ENCODE measurements at regions not wholly inside any gene's neighbourhood (a gene's known extent, or its start where the extent isn't known, plus 50 kb on each side); places are given as distances from the start of the nearest gene placed in this dataset.
"Not testable (repeated sequence)": the region's sequence is repeated elsewhere in the genome, so short reads cannot be mapped to it uniquely, and the experiment has no call there.

- not testable (repeated sequence) for DNase-seq (ENCODE audit: low read depth in 2 of 2)
Observed at GRCh38 chr9:39566782-39567181, 211.3 kb downstream of the SPATA31A1 start.

- not testable (repeated sequence) for DNase-seq (ENCODE audit: low read depth in 2 of 2)
Observed at GRCh38 chr9:39567396-39567795, 211.9 kb downstream of the SPATA31A1 start.

DNA sequence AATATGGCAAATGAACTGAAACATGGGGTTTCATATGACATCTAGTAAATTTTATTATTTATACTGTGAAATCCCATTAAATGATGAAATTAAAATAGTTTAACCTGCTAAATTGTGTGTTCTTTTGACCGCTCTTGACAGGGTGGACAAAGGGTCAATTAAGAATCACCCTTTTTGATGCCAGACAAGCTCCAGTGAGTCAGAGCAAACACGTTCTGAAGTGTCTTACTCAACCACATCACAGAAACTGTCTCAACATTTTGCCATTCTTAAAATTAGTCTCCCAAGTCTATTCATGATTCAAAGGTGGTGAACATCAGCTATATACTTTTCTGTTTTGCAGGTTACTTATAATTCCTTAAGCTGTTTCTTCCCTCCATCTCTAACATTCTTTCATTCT, 213.4 kb downstream of the SPATA31A1 start:
- DNase-seq (ENCODE audit: low read depth in 2 of 2): not testable (repeated sequence)

DNA sequence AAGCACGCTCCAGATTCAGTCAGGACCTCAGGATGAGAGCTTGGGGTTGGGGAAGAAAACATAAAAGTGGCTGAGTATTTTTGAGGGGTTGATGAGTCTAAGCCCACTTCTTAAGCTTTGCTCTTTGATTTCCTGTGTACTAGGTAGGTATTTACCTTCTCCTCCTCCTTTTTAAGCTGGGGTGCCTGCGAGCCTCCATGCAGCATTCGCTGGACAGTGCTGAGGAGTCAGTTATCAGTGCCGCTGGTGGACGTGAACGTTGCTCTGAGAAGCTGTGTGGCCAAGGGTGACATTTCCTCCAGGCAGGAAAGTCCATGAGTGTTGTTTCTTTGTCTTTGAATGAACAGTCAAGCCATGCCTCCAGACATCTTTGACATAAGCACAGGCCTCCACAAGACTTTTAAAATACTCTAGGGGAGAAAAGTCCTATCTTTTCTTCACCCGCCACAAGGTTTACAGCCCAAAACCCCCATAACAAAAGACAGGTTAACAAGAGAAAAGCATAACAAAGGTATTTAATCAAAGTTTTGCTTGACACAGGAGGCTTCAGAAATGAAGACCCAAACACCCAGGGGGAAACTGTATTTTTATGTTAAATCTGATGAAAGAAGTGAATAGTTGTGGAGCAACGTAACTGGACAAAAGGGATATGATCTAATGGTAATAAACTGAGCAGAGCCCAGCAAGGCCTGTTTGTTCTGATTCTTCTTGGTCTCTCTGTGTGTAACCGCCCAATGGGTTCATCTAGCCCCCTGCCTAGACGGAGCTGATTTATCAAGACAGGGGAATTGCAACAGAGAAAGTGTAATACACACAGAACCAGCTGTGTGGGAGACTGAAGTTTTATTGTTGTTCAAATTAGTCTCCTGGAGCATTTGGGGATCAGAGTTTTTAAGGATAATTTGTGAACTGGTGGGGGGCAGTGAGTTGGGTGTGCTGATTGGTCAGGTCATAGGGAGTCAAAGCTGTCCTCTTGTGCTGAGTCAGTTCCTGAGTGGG, 217.9 kb downstream of the SPATA31A1 start:
- not testable (repeated sequence) for DNase-seq (ENCODE audit: low read depth in 2 of 2)

DNA sequence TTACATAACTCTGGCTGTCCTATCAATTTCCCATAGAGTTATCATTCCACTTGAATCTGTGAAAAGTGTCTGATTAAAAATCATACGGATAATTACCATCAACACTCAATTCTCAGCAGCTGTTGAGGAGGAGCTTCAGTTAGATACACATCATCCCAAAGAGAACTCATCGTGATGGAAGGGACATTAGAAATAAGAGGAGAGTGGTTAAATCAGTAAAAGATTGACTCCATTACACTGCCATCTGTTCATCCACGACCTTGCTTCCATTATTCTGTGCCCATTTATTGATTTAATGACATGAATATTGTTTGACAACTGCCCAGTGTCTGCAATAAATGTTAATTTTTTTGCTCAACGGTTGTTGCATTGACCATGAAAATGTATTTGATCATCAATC, 223.5 kb downstream of the SPATA31A1 start:
- not testable (repeated sequence) for DNase-seq (ENCODE audit: low read depth in 2 of 2)

- not testable (repeated sequence) for DNase-seq (ENCODE audit: low read depth in 2 of 2)
Observed at GRCh38 chr9:39581296-39581695, 225.8 kb downstream of the SPATA31A1 start.

- not testable (repeated sequence) for DNase-seq (ENCODE audit: low read depth in 2 of 2)
Observed at GRCh38 chr9:39582677-39583412, 227.4 kb downstream of the SPATA31A1 start.

- DNase-seq (ENCODE audit: low read depth in 2 of 2): not testable (repeated sequence)
Observed at GRCh38 chr9:39583413-39583747, 227.9 kb downstream of the SPATA31A1 start.

DNA sequence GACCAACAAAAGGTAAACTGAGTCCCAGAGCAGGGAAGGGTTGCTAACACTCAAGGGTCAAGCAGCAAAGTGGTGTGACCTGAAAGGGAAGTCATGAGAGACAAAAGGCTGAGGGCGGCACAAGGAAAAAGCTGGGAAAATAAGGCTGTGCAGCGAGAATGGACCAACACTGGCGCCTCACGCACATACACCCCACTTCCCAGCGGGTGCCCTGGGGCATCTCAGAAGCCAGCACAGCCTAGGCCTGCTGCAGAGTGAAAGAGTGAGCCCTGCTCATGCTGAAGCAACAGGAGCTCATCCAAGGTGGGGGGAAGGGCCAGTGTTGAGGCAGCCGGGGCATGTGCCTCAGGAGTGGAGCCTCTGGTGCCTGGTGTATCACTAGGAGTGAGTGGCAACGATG, 229.8 kb downstream of the SPATA31A1 start:
- DNase-seq (ENCODE audit: low read depth in 2 of 2): not testable (repeated sequence)

GRCh38 chr9:39587844-39588499, 232.5 kb downstream of the SPATA31A1 start:
- no peak for DNase-seq (ENCODE audit: low read depth in 2 of 2)

- DNase-seq (ENCODE audit: low read depth in 2 of 2): no peak
Observed at GRCh38 chr9:39588500-39589137, 233.2 kb downstream of the SPATA31A1 start.

DNA sequence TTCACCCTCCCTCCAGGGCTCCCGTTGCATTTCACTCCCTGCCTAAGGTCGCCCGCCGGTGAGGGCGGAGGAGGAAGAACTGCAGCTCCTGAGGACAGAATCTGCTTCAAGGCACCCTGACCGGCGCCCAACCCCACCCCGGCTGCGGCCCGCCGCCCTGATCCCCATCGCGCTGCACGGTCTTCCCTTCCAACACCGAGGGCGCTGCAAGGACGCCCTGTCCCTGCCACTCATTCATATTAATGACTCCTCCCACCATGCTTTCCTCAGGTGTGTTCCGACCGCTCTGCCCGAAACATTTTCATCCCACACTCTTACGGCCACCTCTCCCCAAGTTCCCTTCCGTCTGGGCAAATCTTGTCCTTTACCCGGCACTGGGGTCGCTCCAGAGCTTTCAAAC, 248.6 kb downstream of the SPATA31A1 start:
- not testable (repeated sequence) for DNase-seq (ENCODE audit: low read depth in 2 of 2)

DNA sequence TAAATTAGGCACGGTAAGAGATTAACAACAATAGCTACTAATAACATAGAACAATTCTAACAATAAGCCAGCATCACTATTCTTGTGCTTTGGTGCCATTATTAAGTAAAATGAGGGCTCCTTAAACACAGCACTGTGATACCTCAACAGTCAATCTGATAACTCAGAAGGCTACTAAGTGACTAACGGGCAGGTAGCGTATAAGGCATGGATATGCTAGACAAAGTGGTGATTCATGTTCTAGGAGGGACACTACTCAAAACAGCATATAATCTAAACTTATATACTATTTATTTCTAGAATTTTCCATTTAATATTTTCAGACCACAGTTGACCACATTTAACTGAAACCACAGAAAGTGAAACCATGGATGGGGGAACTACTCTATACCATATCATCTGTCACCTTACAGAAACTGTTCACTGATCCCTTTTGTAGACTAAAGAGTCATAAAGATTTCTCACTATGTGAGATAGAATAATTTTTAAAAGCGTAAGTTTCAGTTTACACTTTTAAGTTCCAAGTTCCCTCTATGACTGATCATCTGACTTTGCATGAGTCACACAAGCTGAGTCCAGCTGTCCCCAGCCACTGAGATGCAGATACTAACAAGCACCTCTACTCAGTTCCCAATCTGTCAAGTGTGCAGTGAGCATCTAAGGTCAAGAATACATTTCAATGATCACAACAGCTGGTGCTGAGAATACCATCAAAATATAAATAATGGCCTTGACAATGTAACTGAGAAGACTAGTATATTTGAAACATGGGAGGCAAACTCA, 256.2 kb downstream of the SPATA31A1 start:
- DNase-seq (ENCODE audit: low read depth in 2 of 2): not testable (repeated sequence)

- DNase-seq (ENCODE audit: low read depth in 2 of 2): not testable (repeated sequence)
Observed at GRCh38 chr9:39616480-39616879, 261.0 kb downstream of the SPATA31A1 start.

- not testable (repeated sequence) for DNase-seq (ENCODE audit: low read depth in 2 of 2)
Observed at GRCh38 chr9:39624048-39624447, 268.6 kb downstream of the SPATA31A1 start.

DNA sequence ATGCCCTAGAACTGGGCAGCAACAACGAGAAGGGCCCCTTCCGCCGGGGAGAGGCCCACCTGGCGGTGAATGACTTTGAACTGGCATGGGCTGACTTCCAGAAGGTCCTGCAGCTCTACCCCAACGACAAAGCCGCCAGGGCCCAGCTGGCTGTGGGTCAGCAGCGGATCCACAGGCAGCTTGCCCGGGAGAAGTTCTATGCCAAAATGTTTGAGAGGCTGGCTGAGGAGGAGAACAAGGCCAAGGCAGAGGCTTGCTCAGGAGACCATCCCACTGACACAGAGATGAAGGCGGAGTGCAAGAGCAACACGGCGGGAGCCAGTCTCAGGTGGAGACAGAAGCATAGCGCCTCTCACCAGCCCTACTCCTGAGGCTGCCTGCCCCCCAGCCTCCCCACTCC, 276.6 kb downstream of the SPATA31A1 start:
- DNase-seq (ENCODE audit: low read depth in 2 of 2): not testable (repeated sequence)

DNA sequence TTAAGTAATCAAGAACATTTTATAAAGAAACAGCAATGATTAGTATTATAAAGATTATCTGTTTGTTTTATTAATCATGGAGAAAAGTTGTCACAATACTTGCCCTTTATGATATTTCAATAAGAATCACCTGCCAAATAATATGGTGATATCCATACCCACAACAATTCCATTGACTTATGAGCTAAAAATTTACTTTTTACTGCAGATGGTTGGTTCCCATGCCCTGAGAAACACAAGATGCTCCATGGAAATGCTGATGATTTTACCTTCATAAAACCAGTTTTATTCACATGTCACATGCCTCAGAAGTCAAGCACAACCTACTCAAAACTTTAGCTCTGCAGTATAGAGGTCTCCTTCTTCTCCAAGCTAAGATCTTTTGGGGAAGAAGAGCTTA, 293.6 kb downstream of the SPATA31A1 start:
- DNase-seq (ENCODE audit: low read depth in 2 of 2): not testable (repeated sequence)

DNA sequence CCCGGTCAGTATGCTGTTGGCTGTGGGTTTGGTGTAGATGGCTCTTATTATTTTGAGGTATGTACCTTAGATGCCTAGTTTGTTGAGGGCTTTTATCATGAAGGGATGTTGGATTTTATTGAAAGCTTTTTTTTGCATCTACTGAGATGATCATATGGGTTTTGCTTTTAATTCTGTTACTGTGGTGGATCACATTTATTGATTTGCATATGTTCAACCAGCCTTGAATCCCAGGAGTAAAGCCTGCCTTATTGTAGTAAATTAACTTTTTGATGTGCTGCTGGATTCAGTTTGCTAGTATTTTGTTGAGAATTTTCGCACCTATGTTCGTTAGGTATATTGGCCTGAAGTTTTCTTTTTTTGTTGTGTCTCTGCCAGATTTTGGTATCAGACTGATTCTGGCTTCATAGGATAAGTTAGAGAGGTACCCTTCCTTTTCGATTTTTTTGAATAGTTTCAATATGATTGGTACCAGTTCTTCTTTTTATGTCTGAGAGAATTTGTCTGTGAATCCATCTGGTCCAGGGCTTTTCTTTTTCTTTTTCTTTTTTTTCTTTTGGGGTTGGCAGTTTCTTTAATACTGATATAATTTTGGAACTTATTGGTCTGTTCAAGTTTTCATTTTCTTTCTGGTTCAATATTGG, 301.6 kb downstream of the SPATA31A1 start:
- DNase-seq (ENCODE audit: low read depth in 2 of 2): not testable (repeated sequence)

GRCh38 chr9:39663020-39663419, 307.6 kb downstream of the SPATA31A1 start:
- not testable (repeated sequence) for DNase-seq (ENCODE audit: low read depth in 2 of 2)

- DNase-seq (ENCODE audit: low read depth in 2 of 2): not testable (repeated sequence)
Observed at GRCh38 chr9:39663713-39664112, 308.2 kb downstream of the SPATA31A1 start.
